RPMI7951 (cell line): ENCODE measurements at regions not wholly inside any gene's neighbourhood (a gene's known extent, or its start where the extent isn't known, plus 50 kb on each side); places are given as distances from the start of the nearest gene placed in this dataset.

Source experiments
- DNase-seq: peaks from one replicate; pipeline ENCODE4 v3.0.0-alpha.2; 2012; ENCODE audit warnings: low read depth

DNA sequence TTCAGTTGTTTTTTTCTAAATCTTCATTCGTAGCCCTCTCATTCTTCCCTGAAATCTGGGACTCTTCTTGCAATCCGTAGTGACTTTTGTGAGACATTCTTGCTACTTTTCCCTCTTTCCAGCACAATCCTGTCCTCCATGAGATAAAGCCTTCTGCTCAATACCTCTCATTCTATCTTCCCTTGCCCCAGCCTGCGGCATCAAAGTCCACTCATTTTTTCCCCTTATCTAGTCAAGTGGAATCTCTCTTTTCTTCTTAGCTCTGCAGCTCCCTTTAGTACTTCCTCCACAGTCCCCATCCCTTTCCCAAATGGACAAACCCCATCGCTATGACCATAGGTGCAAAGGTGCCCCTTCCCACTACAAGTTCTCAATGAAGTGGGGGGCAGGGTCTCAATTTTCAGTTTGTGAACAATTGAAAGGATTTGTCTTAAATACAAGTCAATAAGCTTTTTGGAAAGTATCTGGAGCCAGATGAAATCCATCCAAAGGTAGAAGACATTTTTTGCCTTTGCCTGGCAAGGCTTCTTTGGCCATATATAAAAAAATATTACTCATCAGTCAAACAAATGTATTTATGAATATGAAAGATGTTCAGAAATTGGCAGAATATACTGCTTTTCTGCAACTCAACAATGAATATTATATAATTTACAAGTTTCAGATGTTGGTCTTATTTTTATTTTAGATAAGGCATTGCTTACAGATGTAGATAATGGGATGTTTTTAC, 179.4 kb downstream of the SNAPC1 start:
- no peak for DNase-seq

DNA sequence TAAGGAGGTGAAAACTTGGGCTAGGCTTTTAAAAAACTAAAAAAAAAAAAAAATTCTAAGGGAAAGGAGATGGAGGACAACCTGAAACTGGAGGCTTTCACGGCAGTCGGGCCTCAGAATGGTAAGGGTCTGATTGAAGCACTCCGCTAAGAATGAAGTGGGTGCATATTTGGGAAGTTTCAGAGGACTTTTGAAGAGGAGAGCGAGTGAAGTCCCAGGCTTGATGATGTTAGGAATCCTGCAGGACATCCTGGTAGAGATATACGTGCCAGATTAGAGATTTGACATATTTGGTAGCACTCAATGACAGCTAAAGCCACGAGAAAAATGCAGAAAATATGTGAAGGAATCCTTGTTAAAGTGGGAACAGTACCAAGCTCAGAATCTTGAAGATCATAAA, 186.2 kb downstream of the SNAPC1 start:
- DNase-seq, result no peak

- peak; percentile 76 for DNase-seq
Measured at GRCh38 chr14:61950340-61950739, 188.1 kb downstream of the SNAPC1 start.

- DNase-seq, result no peak
Measured at GRCh38 chr14:61953602-61954001, 191.4 kb downstream of the SNAPC1 start.

DNA sequence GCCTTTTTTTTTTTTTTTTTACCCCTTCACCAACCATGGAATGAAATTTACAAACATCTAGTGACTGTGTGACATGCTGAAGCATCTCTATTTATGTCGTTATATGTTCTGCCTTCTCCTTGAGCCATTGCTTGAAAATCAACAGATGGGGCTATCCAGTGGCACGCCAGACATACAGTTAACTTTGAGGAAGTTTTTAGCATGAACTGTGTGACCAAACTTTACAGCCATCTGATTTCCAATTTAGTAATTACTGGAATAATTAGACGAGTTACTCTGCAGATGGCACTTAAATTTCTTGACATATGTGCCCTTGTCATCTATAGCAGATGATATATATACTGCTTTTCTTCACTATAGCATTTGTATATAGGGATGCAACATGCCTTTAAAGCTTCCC, 192.1 kb downstream of the SNAPC1 start:
- no peak for DNase-seq

GRCh38 chr14:61956517-61956916, 194.3 kb downstream of the SNAPC1 start:
- no peak for DNase-seq

GRCh38 chr14:61959348-61959747, 197.1 kb downstream of the SNAPC1 start:
- DNase-seq, result no peak

GRCh38 chr14:61961369-61961768, 199.1 kb downstream of the SNAPC1 start:
- no peak for DNase-seq

- DNase-seq, result no peak
Measured at GRCh38 chr14:61963926-61964325, 201.7 kb downstream of the SNAPC1 start.

GRCh38 chr14:61965030-61965745, 203.0 kb downstream of the SNAPC1 start:
- peak; percentile 59 for DNase-seq

- DNase-seq, result no peak
Measured at GRCh38 chr14:61968207-61968606, 206.0 kb downstream of the SNAPC1 start.

GRCh38 chr14:61972711-61973110, 210.5 kb downstream of the SNAPC1 start:
- no peak for DNase-seq

GRCh38 chr14:61973981-61974380, 211.8 kb downstream of the SNAPC1 start:
- DNase-seq, result peak; percentile 75

DNA sequence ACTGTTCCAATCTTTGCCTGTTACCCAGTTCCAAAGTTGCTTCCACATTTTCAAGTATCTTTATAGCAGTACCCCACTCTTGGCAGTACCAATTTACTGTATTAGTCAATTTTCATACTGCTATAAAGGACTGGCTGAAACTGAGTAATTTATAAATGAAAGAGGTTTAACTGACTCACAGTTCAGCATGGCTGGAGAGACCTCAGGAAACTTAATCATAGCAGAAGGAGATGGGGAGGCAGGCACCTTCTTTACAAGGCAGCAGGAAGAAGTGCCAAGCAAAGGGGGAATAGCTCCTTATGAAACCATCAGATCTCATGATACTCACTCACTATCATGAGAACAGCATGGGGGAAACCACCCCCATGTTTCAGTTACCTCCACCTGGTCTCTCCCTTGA, 215.0 kb downstream of the SNAPC1 start:
- no peak for DNase-seq

DNA sequence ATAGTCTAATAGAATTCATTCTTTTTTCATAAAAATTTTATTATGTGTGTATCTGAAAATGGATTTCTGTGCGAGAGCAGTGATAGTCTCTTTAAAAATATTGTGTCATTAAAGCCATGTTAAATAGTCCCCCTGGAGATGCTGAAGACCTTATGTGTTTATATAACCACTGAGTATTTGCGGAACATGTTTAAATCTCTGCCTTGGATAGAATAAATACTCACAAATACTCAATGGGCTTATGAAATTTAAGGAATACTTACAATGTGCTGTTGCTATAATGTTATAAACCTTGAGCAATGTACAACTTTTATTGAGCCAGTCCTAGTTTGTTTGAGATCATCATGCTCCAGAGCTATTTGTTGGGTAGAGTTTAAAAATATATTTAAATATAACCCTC, 226.0 kb downstream of the SNAPC1 start:
- DNase-seq, result no peak

DNA sequence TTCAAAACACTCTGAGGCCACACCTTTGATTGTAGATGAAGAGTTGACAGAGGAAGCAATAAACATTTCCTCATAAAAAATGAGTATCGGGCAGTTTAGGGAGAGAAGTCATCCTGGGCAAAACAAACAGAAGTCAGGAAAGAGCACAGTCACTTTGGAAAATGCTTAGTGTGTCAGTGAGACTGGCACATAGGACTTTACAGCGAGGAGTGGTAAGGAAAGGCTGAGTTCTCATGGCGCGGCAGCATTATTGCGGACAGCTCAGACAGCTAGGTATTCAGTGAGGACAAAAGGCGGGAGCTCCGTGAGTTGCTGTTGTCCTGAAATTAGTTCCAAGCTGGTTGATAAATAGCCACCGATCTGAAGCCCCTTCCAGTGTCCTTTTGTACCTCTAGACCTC, 229.9 kb downstream of the SNAPC1 start:
- no peak for DNase-seq

GRCh38 chr14:61992926-61993325, 230.7 kb downstream of the SNAPC1 start:
- DNase-seq, result no peak

GRCh38 chr14:61994589-61994988, 232.4 kb downstream of the SNAPC1 start:
- no peak for DNase-seq

DNA sequence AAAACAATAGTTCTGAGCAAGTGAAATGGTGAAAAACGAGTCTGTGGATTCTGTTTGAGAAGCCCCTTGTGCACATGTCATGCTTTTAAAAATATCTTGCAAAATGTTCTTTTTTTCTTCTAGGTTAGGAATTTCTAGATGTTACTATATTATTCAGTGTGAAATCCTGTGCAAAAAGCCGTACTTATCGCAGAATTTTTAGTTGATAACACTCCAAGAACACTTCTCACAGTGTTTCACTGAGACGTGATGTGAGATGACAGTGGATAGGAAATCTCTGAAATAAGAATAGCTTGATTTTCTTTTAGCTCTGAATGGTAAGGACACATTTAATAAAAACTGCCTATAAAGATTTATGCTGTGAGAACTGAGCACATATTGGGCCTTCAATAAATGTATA, 234.5 kb downstream of the SNAPC1 start:
- DNase-seq, result no peak

GRCh38 chr14:61997161-61997560, 234.9 kb downstream of the SNAPC1 start:
- DNase-seq, result no peak

DNA sequence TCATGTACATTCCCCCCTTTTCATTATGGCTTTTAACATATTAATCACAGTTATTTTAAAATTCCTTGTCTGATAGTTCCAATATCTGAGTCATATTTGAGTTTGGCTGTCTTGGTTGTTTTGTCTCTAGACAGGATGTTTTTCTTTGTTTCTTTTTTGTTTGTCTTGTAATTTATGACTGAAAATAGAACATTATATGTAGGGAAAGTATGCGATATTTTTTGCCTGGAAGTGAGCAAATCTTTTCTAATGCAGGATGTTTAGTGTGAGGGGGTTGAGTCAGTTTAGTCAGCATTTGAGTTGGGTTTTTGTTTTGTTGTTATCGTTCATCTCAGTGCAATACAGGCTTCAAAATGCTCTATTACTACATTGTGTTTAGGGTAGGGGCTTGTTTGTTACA, 239.7 kb downstream of the SNAPC1 start:
- no peak for DNase-seq

DNA sequence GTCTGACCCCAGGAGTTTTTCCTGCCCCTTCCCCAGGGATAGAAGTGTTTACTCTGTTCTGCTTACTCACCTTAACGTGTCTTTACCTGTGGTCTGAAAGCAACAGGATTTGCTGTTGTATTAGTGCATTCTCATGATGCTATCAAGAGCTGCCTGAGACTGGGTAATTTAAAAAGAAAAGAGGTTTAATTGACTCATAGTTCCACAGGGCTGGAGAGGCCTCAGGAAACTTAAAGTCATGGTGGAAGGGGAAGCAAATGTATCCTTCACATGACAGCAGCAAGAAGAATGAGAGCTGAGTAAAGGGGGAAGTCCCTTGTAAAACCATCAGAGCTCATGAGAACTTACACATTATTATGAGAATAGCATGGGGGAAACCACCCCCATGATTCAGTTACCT, 240.4 kb downstream of the SNAPC1 start:
- peak; percentile 11 for DNase-seq

DNA sequence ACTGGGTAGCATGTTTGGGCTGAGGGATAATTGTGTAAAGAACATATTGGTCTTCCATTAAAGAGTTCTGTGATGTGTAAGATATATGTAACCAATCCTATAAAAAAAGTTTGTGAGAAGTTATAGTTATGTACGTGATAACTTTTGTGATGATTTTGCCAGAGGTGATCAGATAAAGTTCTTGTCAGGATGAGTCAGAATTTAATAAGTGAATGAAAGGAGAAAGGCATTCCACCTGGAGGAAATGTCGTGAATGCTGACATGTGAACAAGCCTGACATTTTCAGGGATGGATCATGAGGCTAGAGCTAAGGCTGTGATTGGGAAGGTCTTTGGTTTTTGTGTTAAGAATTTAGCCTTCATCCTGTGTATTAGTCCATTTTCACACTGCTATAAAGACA, 241.5 kb downstream of the SNAPC1 start:
- no peak for DNase-seq
